ENCODE measurements at regions not wholly inside any gene's neighbourhood (a gene's known extent, or its start where the extent isn't known, plus 50 kb on each side); places are given as distances from the start of the nearest gene placed in this dataset.

- TF ChIP-seq CTCF (IDR thresholded peaks at IDR 0.05; ENCODE audit: low read depth, low read length, missing input control), result no peak
- TF ChIP-seq HNF4A (conservative IDR thresholded peaks at IDR 0.05), result no peak
- no peak for TF ChIP-seq REST (IDR thresholded peaks at IDR 0.05)
- no peak for TF ChIP-seq GABPA (IDR thresholded peaks at IDR 0.05 in 1 of 2, conservative IDR thresholded peaks at IDR 0.05 in 1 of 2)
- no peak for TF ChIP-seq SP1 (IDR thresholded peaks at IDR 0.05)
- TF ChIP-seq FOXA1 (IDR thresholded peaks at IDR 0.05), result no peak
- TF ChIP-seq MAX (IDR thresholded peaks at IDR 0.05), result no peak
- no peak for TF ChIP-seq FOXA2 (IDR thresholded peaks at IDR 0.05)
- TF ChIP-seq RAD21 (IDR thresholded peaks at IDR 0.05), result no peak
- no peak for TF ChIP-seq YY1 (IDR thresholded peaks at IDR 0.05)
These were observed 736.3 kb downstream of the RPS29 start for GRCh38 chr14:48849741-48850322.
